GM21619 (cell line): ENCODE measurements at regions not wholly inside any gene's neighbourhood (a gene's known extent, or its start where the extent isn't known, plus 50 kb on each side); places are given as distances from the start of the nearest gene placed in this dataset.

Experiments used
- ATAC-seq: cut with Tn5 transposase; IDR thresholded peaks from one replicate; pipeline ENCODE4 v1.9.1; 2021; ENCODE audit not compliant: unreplicated experiment

DNA sequence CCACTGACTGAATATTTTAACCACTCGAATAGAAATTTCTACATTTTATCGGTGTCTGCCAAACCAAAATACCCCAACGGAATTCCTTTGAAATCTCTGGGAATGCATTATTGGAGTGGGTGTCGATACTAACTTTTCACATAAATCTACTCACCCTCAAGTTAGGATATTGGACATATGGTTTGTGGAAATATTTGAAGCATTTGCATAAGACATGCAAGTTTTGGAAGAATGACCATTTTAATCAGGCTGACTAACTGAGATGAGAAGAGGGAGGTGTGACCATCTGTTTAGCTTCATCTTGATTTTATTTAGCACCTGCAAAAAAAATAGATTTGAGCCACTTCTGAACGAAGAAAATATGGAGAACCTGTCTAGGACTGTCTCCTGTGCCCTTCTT is 61.2 kb downstream of the KLF6 start:
- no peak for ATAC-seq

DNA sequence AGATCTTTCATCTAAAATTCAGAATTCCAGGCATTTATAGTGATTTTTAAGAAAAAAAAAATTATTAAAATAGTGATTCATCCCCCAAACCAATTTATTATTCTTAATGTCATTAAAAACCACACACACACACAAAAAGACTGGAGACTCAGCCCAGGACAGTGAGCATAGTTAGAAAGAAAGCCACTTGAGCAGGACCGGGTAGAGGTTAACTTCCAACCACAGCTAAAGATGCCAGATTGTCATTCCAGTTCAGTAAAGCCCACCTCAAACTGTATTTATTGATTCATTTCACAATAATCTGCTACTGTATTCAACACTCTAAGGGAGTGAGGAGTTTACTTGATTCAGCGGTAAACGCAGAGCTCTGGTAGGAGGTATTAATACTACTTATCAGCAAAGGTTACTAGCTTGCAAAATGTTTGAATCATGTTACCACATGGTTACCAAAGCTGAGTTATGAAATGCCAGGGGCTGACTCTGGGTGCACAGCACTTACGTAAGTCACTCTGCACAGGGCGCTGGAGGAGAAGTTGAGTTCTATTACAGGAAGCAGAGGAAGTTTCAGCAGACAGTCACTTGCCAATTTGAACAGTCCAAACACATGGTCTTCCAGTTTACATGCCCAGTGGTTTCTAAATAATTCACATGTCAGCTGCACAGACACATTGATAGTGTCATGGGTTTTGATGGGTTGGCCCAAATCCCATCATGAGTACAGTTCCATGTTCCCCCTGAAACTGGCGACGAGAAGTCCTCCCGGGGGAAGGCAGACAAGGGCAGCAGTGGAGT is 64.6 kb downstream of the KLF6 start:
- no peak for ATAC-seq

DNA sequence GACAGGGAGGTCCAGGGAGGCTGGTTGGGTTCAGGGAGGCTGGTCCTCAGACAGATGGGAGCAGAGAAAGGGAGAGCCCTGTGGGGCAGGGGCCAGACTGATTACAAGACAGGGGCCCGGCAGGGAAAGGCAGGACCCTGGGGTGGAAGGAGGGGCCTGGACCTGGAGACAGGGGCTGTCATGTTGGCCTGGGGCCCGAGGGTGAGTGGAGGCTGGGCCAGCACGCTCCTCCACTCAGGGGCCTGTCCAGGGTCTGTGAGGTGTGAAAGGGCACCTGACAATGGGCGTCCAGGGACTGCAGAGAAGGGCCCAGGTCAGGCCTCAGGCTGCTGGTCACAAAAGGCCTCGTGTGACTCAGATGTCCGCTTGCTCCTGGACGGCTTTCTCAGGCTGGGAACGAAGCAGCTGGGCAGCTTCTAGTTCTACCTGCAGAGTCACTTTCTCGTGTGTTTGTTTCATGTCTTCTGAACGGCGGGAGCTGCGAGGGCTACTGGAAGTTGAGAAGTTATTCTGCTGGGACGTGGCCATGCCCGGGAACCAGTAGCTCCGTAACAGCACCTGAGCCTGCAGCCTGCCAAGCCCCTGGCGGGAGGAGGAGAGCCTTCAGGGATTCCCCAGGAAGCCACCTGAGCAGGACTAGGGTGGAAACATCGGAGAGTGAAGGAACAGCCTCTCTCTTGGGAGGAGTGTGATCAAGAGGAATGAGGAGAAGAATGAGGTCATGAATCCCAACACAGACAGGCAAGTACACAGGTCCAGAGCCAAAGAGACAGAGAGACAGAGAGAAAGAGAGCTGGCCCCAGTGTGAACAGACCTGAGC is 65.8 kb downstream of the KLF6 start:
- ATAC-seq, result no peak

DNA sequence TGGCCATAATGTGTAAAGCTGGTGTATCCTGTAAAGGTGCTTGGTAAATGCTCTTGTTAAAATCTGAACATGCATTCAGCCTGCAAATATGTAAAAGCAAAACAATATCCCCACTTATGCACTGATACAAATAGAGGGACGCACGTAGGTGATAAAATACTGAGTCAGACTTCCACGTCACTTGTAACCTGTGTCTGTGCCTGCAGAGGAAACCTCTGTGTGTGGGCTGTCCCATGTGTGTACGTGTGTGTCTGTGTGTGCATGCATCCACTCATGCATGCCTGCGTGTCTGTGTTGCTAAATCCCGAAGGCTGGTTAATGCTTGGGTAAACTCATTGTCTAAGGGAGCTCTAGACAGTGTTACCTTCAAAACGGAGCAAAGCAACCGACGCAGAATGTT is 68.9 kb downstream of the KLF6 start:
- no peak for ATAC-seq

DNA sequence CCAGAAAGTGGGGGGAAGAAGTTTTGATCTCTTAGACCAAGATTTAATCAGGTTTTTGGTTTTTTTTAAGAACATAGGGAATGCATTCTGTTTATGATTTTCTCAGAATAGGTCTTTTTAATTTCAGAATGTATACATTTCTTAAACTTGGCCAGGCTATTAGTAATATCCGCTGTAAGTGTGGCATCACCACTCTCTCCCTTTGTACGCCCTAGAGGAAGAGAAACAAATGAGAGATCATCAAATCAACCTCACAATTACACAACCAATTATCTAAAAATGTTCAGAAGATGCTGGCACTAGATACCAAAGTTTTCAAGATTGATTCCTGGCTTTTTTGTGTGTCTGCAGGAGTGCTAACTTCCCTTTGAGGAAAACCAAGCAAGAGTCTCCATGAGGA is 70.0 kb downstream of the KLF6 start:
- ATAC-seq, result no peak

DNA sequence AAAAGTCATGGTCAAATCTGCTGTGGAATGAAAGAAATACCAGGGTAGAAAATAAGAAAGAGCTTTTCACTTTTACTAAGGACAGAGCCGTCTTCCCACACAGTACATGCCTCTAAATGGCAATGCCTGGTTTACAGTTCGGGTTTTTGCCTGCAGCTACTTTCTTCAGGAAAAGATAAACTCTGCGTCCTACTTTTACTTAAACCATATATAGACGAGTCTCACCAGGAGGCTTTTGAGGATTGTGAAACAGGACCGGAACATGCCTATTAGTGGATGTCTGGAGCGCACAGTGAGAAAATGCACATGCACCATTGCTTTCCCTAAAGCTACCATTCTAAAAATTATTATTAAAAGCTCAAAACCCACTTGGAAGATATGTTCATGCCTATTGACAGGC is 70.5 kb downstream of the KLF6 start:
- ATAC-seq, result no peak

DNA sequence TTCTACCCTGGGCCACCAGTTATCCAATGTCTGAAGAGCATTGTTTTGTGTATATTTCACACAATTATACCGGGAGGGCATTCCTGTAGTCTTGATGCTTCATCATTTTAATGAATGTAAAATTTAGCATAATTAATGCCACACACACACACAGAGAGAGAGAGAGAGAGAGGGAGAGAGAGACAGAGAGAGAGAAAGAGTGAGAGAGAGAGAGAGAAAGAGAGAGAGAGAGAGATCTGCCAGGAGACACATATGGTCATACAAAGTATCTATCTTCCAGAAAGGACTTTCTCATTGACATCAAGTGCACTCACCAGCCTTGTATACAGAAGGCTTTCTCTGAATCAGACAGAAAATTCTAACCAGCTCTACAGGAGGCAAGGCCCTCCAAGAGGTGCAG is 72.3 kb downstream of the KLF6 start:
- ATAC-seq, result no peak

DNA sequence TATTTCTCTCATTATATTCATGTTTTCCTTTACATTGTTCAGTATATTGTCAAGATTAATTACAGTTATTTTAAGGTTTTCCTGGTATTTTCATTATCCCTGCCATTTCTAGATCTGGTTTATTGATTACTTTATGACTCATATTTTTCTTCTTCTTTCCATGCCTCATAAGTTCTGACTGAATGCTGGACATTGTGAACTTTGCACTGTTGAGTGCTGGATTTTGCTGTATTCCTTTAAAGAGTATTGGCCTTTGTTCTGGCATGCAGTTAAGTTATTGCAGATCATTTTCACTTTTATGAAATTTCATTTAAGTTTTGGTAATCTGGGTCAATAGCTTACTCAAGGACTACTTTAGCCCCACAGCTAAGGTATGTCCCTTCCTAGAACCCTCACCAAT is 73.1 kb downstream of the KLF6 start:
- ATAC-seq, result no peak

DNA sequence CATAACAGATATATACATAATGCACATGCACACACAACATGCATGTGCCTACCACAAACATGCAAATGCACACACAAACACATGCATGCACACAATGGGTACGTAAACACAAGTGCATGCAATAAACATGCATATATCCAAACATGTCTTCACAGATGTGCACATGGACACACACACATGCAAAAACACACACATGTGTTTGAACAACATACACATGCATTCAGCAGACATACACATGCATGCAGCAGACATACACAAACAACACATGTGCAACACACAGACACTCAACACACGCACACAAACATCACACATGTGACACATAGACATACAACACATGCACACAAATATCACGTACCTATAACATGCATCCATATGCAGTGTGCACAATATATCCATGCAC is 74.2 kb downstream of the KLF6 start:
- ATAC-seq, result no peak

DNA sequence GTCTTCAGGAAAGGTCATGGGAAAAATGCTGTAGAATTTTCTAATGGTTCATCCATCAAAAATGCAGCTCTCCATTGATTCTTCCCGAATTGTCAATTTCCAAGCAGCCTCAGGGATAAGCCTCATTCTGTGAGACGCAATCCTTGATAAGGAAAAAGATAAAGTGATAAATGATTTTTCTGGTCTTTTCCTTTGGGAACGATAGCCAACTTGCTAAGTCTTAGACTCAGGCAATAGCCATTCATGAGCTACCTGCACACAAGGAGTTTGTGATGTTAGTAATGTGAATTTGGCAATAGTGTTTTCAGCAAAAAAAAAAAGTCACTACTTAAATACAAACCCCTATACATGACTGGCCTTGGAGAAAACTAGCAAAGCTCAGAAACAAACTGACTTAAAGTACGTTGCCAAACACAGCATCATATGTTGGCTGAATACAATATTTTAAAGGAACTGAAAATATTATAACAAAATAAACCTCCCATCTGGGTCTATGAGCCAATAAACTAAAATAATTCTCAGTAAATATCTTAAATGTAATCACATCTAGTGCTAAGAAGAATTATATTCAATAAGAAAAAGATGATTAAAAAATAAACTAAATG is 75.5 kb downstream of the KLF6 start:
- no peak for ATAC-seq

DNA sequence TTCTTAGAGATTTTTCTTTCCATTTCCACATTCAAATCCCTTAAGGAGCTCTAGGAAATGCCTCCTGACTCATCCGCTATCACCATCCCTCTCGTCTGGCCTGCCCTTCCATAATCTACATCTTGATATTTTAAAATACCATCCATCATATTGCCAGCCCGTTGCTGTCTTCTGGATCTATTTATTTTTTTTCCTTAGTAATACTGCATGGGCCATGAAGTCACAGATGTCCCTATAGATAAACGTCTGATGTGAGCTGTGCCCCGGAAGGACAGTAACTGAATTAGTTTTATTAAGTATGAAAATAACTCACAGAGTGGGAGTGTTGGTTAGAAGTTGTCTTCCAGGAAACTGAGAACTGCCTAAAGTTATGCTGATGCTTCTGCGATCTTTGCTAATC is 76.2 kb downstream of the KLF6 start:
- no peak for ATAC-seq

DNA sequence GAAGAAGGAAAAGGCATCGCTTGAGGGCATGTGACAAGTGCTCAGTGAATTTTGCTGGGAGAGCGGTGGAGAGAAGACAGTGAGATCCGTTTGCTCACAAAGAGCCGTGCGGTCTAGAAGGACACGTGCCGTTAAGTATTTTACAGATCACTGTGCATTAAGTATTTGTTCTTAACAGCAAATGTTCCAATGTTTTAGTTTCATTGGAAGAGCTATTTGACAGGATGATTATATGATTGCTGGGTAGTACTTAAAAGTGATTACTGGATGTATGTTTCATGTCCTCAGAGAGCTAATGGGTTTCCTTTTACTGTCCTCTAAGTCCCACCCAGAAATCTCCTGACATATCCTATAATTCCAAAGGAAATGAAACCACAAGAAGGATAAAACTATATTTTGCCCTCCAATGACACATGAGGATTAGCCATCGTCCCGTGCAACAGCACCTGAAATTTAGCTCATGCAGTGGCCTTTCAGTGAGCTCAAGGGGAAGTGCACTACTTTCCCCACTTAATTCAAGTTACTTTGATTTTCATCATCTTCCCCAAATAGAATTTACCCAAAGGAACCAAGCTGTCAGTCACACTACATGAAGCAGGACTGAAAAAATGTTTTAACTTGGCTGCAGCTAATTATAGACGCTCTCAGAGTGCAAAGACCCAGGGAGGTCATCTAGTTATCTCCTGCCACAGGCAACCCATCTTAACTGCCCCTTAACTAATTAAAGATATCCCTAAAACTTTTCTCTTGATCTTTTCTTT is 80.3 kb downstream of the KLF6 start:
- ATAC-seq, result no peak

DNA sequence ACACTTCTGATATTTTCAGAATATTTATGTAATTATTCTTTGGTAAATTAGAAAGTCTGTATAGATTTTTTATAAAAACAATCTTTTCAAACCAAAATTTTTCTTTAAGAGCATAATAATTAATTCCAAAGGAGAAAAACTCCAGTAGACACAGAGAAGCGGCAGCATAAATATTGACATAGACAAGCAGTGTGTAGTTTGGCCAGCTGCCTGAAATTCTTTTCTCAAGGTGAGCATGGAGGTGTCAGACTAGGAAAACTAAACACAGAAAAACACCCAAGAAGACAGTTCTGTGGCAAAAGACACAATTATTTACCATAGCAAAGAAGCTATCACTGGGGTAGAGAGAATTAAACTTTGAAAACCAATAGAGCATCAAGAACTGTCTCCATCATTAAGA is 82.4 kb downstream of the KLF6 start:
- no peak for ATAC-seq

DNA sequence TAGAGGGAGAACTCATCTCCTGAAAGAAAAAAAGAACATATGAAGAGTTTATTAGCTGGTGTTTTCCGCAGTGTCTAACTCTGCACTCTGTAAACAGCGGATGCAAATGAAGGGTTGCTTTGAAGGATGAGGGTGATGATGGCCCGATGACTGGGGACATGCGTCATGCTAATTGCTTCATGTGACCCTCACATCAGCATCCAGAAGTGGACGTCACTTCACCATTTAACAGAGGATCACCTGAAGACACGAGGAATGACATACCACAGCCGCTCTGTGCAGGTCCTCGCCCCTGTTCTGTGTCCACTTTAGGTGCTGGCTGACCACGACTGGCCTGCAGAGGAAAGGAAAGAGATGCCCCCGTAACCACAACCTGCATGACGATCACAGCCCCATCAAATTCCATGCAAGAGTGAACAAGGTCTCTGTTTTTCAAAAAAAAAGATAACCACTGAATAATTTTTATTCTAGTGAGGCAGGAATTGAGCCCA is 82.9 kb downstream of the KLF6 start:
- ATAC-seq, result no peak

DNA sequence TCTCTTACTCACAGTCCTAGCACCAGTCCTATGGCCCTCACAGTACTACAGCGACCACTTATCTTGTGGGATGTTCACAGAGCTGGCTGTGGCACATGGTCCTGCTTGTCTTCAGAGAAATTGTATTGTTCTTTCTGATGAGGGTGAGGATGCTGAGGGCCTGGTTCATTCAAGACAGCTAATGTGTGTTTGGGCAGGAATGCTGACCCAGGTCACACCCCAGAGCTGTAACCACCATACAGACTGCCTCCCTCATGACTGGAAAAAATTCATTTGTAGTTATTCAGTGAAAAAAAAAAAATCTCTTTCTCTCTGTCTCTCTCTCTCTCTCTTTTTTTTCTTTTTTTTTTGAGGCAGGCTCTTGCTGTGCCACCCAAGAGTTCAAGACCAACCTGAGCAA is 83.5 kb downstream of the KLF6 start:
- ATAC-seq, result no peak

DNA sequence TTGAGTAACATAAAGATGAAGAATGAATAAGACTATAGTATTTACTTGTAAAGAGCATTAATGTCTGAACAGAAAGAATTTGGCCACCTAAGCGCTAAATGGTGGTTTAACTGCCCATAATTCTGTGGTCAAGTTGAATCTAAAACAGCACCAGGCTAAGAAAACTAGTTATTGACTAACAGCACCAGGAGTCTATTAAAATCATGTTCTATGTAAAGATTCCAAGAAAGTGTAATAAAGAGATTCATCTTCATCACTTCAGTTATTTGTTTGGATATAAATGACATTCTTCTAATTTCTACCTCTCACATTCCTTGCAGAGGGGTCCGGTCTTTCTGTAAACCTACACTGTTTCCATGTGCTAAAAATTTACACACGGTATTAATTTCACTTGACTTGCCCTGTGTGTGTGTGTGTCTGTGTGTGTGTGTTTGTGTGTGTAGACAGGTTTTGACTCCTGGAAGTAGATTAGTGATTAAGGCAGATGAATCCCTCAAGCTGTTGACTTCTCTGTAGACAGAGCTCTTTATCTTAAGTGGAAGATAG is 84.4 kb downstream of the KLF6 start:
- no peak for ATAC-seq

DNA sequence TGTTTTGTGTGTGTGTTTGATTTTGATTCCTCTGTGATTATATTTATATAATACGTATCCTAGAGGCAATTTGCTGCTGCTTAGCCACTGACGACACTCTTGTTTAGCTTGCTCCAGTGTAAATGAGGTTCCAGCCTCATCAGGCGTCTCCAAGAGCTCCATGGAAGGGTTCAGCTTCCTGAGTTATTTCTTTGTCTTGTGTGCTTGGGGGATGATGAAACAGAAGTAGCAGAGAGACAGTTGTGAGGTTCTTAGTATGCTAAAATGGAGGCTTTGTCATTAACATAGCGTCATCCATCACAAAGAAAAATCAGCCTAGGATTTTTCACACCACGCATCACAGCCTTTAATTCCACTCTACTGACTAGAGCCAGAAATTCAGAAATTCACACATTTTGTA is 85.1 kb downstream of the KLF6 start:
- ATAC-seq, result no peak

DNA sequence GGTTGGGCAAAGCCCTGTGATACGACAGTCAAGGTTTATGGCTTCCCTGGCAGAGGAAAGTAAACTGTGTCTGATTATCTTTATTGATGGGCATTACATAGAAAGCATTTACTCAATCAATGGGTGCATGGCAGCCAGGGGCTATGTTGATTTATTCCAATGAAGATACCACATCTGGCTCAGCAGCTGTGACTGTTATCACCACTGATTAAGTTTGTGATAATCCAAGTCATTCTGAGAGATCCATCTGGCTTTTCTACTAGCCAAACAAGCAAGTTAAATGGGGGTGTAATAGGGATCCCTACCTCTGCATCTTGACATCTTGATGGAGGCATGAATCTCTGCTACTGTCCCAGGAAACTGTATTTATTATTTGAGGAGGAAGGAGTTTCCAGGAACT is 86.7 kb downstream of the KLF6 start:
- no peak for ATAC-seq

DNA sequence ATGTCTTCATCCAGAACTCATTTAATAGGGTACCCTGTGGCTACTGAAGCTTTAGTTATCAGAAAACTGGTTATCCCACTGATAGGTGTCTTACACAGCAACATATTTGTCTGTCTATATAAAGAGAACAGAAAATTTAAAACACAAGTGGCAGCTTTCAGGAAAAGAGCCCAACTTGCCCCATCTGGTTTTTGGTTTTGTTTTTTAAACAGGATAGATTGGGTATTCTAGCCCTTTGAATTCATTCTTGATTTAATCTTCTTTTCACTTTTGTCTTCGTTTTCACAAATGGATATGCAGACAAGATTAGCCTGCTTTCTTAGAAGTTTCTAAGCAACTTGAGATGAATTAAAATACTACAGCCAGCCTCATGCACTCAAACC is 91.3 kb downstream of the KLF6 start:
- ATAC-seq, result no peak

DNA sequence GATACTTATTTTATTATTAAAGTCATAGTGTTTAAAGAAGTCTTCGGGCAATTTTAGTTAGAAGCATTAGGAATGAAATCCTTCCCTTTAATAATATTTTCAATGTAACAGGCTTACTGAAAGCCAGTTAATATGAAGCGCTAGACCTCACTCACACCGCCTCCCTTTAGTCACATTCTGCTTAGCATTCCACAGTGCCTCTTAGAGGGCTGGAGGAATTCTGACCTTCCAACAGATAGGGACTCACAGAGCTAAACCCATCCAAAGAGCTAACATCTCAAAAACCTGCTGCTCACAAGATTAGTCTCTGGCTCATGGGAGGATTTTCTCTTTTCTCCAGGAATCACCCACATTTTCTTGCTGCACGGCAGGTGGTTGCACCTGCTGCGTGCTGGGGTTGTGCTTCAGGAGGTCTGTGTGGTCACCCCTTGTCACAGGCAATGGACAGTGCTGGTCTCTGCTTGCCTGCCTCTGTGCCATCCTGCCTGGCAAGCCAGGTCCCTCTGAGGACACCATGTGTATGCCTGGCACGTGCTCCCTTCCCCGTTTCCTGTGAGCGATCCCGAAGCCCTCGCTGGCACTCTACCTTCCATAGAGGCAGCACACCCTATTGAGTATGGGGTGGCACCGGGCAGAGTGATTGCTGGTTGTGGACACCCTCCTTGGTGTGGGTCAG is 91.8 kb downstream of the KLF6 start:
- no peak for ATAC-seq
